ENCODE measurements at regions not wholly inside any gene's neighbourhood (a gene's known extent, or its start where the extent isn't known, plus 50 kb on each side); places are given as distances from the start of the nearest gene placed in this dataset.

GRCh38 chr11:11789735-11790369 lies 51.9 kb upstream of the USP47 start:
- no peak for DNase-seq

- no peak for DNase-seq
Observed at GRCh38 chr11:11788063-11788710, 53.6 kb upstream of the USP47 start.

GRCh38 chr11:11787305-11788062 lies 54.3 kb upstream of the USP47 start:
- DNase-seq: peak; percentile 62

DNA sequence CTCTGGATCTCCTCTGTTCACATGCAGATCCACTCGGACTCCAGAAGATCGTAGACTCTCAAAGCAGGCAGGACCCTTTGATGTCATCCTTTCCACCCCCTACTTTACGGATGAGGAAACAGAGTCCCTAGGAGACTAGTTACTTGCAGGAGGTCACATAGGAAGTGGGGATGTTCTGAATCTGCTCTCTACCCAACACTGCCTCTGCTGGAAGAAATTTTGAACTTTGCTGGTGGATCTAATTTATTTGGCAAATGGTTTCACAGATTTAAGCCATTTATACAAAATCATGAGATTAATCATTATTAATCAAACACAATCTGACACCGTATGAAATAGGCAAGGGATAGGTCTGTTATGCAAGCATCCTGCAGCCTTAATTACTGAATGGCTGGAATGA lies 55.0 kb upstream of the USP47 start:
- DNase-seq: no peak

DNA sequence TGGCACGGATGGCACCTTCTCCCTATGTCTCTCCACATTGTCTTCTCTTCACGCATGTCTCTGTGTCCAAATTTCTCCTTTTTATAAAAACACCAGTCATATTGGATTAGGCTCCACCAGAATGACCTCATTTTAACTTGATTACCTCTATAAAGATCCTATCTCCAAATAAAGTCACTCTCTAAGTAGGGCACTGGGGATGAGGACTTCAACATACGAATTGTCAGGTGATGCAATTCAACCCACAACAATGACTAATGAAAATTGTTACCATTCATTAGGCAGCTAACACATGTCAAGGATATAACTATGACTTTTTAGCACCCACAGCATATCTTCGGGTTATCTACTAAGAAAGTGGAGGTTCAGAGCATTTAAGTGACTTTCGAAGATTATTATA lies 55.5 kb upstream of the USP47 start:
- no peak for DNase-seq

DNA sequence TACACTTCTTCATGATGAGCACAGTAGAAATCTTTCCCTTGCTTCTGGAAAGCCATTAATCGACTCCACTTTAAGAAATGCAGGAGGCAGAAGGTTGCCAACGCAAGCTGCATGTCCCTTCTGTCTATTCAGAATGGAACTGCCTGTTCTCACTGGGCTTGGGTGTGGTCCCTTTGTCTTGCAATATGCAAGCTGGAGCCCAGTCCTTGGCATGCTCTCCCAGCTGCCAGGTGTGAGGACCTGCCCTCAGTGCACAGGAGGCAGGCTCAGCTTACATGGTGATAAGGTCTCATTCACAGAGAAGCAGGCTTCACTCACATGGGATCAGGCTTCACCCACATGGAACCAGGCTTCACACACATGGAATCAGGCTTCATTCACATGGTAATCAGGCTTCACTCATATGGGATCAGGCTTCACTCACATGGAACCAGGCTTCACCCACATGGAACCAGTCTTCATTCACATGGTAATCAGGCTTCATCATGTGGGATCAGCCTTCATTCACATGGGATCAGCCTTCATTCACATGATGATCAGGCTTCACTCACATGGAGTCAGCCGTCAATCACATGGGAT lies 59.2 kb upstream of the USP47 start:
- DNase-seq: peak; percentile 77

- DNase-seq: peak; percentile 93
Observed at GRCh38 chr11:11780858-11781257, 60.9 kb upstream of the USP47 start.

- no peak for DNase-seq
Observed at GRCh38 chr11:11779975-11780374, 61.8 kb upstream of the USP47 start.

GRCh38 chr11:11777897-11778296 lies 63.9 kb upstream of the USP47 start:
- no peak for DNase-seq

- DNase-seq: no peak
Observed at GRCh38 chr11:11776714-11777113, 65.1 kb upstream of the USP47 start.

- no peak for DNase-seq
Observed at GRCh38 chr11:11774928-11775327, 66.8 kb upstream of the USP47 start.

DNA sequence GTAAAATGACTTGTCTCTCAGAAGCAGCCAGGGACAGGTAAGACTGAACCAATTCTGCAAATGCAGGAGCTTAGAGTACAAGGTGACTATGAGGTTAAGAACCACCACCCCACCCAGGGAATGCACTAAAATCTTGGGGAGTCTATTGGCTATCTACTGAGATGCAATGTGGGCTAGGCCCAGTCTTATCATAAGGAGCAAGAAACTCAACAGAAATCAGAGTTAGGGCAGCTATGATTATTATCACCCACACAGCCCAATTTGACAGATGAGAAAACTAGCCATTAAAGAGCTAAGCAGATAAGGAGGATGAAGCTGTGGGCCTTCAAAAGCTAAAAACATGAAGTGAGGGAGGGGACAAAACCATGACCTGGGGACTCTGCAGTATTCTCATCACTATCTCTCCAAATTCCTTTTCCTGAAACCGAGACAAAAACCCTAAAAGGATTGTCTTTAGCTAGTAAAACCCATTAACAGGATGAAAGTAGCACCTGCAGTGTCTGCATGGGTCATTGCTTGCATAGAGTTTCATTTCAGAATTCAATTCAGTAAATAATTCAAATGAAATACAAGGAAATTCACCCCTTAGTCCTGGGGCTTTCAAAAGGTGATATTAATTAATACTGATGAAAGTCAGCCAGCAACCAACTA lies 68.8 kb upstream of the USP47 start:
- no peak for DNase-seq

DNA sequence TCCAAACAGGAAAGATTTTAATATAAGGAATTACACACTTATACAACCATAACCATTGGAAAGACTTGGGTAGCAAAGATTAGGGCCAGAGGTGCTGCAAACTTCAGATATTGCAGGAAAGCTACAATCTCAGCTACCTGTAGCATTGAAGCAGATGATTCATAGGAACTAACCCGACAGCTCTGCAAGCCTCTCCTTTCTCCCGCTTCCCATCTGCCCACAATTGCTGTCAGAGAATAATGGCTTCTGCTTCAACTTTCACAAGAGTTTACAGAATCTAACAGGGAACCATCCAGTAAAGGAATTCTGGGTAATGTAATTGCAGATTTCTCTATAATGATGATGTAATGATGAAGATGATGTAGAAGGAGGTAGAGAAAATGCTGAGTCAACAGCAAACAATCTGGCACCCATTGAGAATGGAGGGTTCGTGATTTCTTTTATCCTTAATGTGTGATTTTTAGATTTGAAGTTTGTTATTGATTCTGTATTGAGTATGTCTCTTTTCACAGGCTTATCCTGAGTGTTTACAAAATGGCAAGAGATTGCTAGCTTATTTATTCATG lies 70.8 kb upstream of the USP47 start:
- DNase-seq: no peak

- no peak for DNase-seq
Observed at GRCh38 chr11:11770296-11770695, 71.5 kb upstream of the USP47 start.

- DNase-seq: no peak
Observed at GRCh38 chr11:11769782-11770181, 72.0 kb upstream of the USP47 start.

DNA sequence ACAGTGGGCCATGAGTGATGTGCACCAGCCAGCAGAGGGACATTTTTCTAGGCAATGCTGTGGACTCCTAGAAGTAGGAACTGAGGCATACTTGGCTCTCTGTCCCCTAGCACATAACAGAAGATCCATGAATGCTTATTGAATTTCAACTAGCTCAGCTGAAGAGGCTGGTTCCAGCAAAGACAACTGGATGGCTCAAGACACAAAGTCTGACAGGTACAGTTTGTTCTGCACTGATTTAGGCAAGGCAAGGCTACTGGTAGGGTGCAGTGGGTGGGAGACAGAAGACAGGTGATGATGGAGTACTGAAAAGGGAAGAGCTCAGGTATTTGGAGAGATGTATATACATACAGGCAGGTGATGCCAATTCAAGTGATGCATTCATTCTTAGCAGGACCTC lies 72.4 kb upstream of the USP47 start:
- no peak for DNase-seq

DNA sequence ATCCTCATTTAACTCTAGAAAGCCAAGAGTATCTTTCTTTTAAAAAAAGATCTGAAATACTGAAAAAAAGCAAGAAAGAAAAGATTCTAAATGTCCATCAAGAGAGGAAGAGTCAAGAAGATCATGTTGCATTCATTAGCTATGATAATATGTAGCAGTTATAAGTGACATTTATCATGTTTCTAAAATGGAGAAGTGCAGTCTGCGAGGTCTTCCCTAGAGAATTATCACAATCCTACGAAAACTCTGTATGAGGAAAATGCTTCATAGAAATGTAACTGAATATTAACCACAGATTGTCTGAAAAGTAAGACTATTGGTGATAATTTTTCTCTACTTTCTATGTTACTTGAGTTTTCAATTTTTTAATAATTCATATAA lies 77.4 kb upstream of the USP47 start:
- no peak for DNase-seq

DNA sequence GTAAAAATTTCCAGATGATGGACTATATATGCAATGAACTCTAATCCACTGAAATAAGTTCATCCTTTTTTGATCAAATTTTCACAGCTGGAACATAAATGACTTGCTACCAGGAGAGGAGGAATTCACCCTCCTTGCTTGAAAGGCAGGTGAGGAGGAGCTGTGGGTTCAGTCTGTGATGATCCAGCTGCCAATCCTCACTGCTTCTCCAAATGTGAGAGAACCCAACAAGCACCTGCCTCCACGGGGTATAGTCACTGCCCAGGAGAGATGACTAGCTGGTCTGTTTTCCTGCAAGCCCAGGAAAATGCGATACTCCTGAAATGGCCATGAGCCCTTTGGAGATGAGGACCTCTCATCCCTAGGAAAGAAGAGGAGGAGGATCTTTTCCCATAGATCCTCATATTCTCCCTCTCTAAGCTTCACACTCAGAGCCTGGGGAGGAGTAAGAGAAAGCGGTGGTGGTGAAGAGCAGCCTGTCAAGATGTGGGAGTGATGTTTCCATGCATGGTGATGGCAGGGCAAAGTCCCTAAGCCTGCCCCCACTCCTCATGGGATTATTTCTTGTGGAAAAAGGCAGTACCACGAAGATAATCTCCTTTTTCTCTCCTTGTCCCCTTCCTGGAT lies 77.9 kb upstream of the USP47 start:
- no peak for DNase-seq

DNA sequence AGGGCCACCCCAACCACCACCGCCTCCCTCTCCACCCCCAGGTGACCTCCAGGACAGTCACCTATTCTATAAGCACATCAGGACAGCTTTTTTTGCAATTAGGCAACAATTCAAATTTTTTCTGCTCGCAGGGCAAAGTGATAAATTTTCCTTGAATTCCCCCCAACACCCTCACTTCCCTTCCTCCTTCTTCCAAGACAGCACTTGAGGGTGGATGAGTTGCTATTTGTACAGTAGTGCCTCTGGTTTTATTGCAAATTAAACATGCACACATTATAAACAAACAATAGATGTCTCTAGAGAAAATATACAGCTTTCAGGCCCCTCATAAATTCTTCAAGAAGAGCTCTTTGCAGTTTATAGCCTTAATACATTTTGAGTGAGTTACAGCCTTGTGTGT lies 80.9 kb upstream of the USP47 start:
- no peak for DNase-seq

DNA sequence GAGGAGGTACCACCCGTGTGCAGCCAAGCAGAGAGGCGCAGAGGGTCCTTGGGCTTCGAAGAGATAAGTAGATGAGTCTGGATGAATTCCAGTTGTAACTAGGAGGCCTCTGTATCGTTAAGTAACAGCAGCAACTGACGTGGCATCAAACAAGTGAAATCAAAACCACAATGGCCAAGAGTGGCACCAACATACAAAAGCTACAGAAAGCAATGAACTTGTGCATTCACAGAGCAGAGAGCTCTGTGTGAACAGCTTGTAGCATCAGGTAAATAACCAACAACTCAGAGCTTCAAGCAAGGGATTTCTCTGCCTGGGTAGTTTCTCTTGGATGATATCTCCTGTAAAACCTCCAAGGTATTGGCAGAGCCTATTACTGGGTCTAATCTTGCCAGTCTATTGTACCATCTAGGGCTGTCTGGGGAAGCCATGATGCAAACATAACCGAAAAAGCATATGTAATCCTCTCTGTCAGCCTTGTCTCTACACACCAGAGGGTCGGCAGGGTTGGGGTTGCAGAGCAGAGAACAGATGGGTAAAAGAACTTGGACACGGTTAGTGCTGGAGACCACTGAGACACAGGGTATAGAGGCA lies 83.1 kb upstream of the USP47 start:
- DNase-seq: no peak

GRCh38 chr11:11757909-11758308 lies 83.9 kb upstream of the USP47 start:
- DNase-seq: no peak

GRCh38 chr11:11756718-11757117 lies 85.1 kb upstream of the USP47 start:
- no peak for DNase-seq

All from NCI-H2029 treated with DMSO at 0.1 percent for 48 hours (cell line).